Transverse colon (tissue), 3 donors: ENCODE measurements at regions not wholly inside any gene's neighbourhood (a gene's known extent, or its start where the extent isn't known, plus 50 kb on each side); places are given as distances from the start of the nearest gene placed in this dataset.

Experiments used
- POLR2A ChIP-seq: fragments of 450-650 bp; IDR thresholded peaks from one replicate; pipeline ENCODE4 v1.6.1; 2016; ENCODE audit warnings: antibody characterized with exemption, mild to moderate bottlenecking, moderate library complexity
- TF ChIP-seq, protein P1 (sequence below), 5 experiments: fragments of 200-600 bp in 3 of 5; fragments of 450-650 bp in 2 of 5; sonication (generic) in 3 of 5; IDR thresholded peaks; 1 replicate in 2 of 5; 2 replicates in 3 of 5; pipeline ENCODE4 v1.5.1; 2016 to 2017; ENCODE audit warnings: antibody characterized with exemption in 5 of 5, inconsistent platforms in 3 of 5, mild to moderate bottlenecking in 2 of 5, moderate library complexity in 1 of 5

- no peak for TF ChIP-seq POLR2A
- TF ChIP-seq, protein P1, sequence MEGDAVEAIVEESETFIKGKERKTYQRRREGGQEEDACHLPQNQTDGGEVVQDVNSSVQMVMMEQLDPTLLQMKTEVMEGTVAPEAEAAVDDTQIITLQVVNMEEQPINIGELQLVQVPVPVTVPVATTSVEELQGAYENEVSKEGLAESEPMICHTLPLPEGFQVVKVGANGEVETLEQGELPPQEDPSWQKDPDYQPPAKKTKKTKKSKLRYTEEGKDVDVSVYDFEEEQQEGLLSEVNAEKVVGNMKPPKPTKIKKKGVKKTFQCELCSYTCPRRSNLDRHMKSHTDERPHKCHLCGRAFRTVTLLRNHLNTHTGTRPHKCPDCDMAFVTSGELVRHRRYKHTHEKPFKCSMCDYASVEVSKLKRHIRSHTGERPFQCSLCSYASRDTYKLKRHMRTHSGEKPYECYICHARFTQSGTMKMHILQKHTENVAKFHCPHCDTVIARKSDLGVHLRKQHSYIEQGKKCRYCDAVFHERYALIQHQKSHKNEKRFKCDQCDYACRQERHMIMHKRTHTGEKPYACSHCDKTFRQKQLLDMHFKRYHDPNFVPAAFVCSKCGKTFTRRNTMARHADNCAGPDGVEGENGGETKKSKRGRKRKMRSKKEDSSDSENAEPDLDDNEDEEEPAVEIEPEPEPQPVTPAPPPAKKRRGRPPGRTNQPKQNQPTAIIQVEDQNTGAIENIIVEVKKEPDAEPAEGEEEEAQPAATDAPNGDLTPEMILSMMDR (IDR thresholded peaks at IDR 0.05), result no peak
These were observed 1078.5 kb upstream of the ADGRL4 start for GRCh38 chr1:80085067-80085466.
